HUES64 (cell line): ENCODE measurements at regions not wholly inside any gene's neighbourhood (a gene's known extent, or its start where the extent isn't known, plus 50 kb on each side); places are given as distances from the start of the nearest gene placed in this dataset.

ENCODE experiments used
- H3K27ac ChIP-seq: 2 replicates; pipeline ENCODE4 v1.7.0; 2013; ENCODE audit warnings: low read depth, low read length, inconsistent platforms
- H3K27me3 ChIP-seq: 2 replicates; pipeline ENCODE4 v1.6.1; 2013; ENCODE audit warnings: mild to moderate bottlenecking, low read length; ENCODE audit not compliant: insufficient read depth
- H3K36me3 ChIP-seq: 2 replicates; pipeline ENCODE4 v1.6.1; 2013; ENCODE audit warnings: mild to moderate bottlenecking, low read length; ENCODE audit not compliant: insufficient read depth
- H3K4me1 ChIP-seq: 2 replicates; pipeline ENCODE4 v1.6.1; 2013; ENCODE audit warnings: mild to moderate bottlenecking, low read length, moderate library complexity; ENCODE audit not compliant: insufficient read depth
- H3K4me3 ChIP-seq: 2 replicates; pipeline ENCODE4 v1.5.1; 2013; ENCODE audit warnings: mild to moderate bottlenecking, low read length, moderate library complexity
- H3K9ac ChIP-seq: 2 replicates; pipeline ENCODE4 v1.6.1; 2013; ENCODE audit warnings: mild to moderate bottlenecking, low read depth, low read length
- H3K9me3 ChIP-seq: 2 replicates; pipeline ENCODE4 v1.6.1; 2013; ENCODE audit warnings: low read depth, low read length; ENCODE audit not compliant: insufficient read depth
- WGBS: fragments of 150-250, 120-280 bp; methylation state at CpG from one replicate; pipeline ENCODE4 v1.1.7; 2013; ENCODE audit warnings: missing lambda C conversion rate; 5-methylcytosine and 5-hydroxymethylcytosine counted together

GRCh38 chr6:90646940-90647339 is 60.1 kb upstream of the MAP3K7 start:
- H3K36me3 ChIP-seq: no peaks in the 10 kb centered on the region
- H3K27ac ChIP-seq: no peak overlapping the region
- WGBS: 100% methylated on average over 1 of the region's 1 CpG
- H3K9me3 ChIP-seq: no peaks in the 10 kb centered on the region
- H3K27me3 ChIP-seq: no peaks in the 10 kb centered on the region
- no peaks in the 10 kb centered on the region for H3K4me1 ChIP-seq
- no peak overlapping the region for H3K9ac ChIP-seq
- H3K4me3 ChIP-seq: no peak overlapping the region

- Histone ChIP-seq H3K27ac (no peak overlapping the region), H3K4me3 (no peak overlapping the region), H3K9me3 (no peaks in the 10 kb centered on the region), H3K9ac (no peak overlapping the region), H3K4me1 (no peaks in the 10 kb centered on the region), H3K27me3 (no peaks in the 10 kb centered on the region), H3K36me3 (no peaks in the 10 kb centered on the region)
- 85% methylated on average over 4 of the region's 4 CpGs for WGBS
Measured at GRCh38 chr6:90645634-90646033, 58.8 kb upstream of the MAP3K7 start.

GRCh38 chr6:90644492-90644891 is 57.6 kb upstream of the MAP3K7 start:
- Histone ChIP-seq H3K4me3 (no peak overlapping the region), H3K27me3 (no peaks in the 10 kb centered on the region), H3K36me3 (no peaks in the 10 kb centered on the region), H3K27ac (no peak overlapping the region), H3K4me1 (no peaks in the 10 kb centered on the region), H3K9me3 (no peaks in the 10 kb centered on the region), H3K9ac (no peak overlapping the region)
- 78% methylated on average over 2 of the region's 2 CpGs for WGBS

GRCh38 chr6:90643381-90643780 is 56.5 kb upstream of the MAP3K7 start:
- H3K9ac ChIP-seq: no peak overlapping the region
- H3K27ac ChIP-seq: no peak overlapping the region
- H3K9me3 ChIP-seq: no peaks in the 10 kb centered on the region
- H3K4me3 ChIP-seq: no peak overlapping the region
- 64% methylated on average over 2 of the region's 3 CpGs for WGBS
- no peaks in the 10 kb centered on the region for H3K4me1 ChIP-seq
- no peaks in the 10 kb centered on the region for H3K27me3 ChIP-seq
- no peaks in the 10 kb centered on the region for H3K36me3 ChIP-seq

- Histone ChIP-seq H3K4me3 (no peak overlapping the region), H3K36me3 (no peaks in the 10 kb centered on the region), H3K9ac (no peak overlapping the region), H3K27me3 (no peaks in the 10 kb centered on the region), H3K9me3 (peaks cover 18% of the 10 kb centered on the region), H3K27ac (no peak overlapping the region), H3K4me1 (no peaks in the 10 kb centered on the region)
- 92% methylated on average over 2 of the region's 2 CpGs for WGBS
Measured at GRCh38 chr6:90637320-90637719, 50.4 kb upstream of the MAP3K7 start.
